Skeletal muscle cell (primary cell): ENCODE measurements at regions not wholly inside any gene's neighbourhood (a gene's known extent, or its start where the extent isn't known, plus 50 kb on each side); places are given as distances from the start of the nearest gene placed in this dataset.
"Not testable (repeated sequence)": the region's sequence is repeated elsewhere in the genome, so short reads cannot be mapped to it uniquely, and the experiment has no call there.

Experiments
- DNase-seq: peaks from one replicate; pipeline ENCODE4 v3.0.0-alpha.2; 2010; ENCODE audit warnings: low read depth
- H3K4me3 ChIP-seq: 2 replicates; pipeline ENCODE4 v1.5.1; 2011; ENCODE audit warnings: low read depth, mild to moderate bottlenecking, control low read depth, low read length, moderate library complexity

- H3K4me3 ChIP-seq: peak overlapping the region; percentile 9
- DNase-seq: not testable (repeated sequence)
Measured at GRCh38 chr2:156254637-156255067, 77.9 kb downstream of the NR4A2 start.

GRCh38 chr2:156253765-156254164, 78.8 kb downstream of the NR4A2 start:
- no peak overlapping the region for H3K4me3 ChIP-seq
- DNase-seq: no peak

- no peak overlapping the region for H3K4me3 ChIP-seq
- no peak for DNase-seq
Measured at GRCh38 chr2:156242874-156243273, 89.6 kb downstream of the NR4A2 start.

GRCh38 chr2:156237558-156237957, 95.0 kb downstream of the NR4A2 start:
- no peak for DNase-seq
- H3K4me3 ChIP-seq: no peak overlapping the region

GRCh38 chr2:156229724-156230362, 102.7 kb downstream of the NR4A2 start:
- no peak for DNase-seq
- H3K4me3 ChIP-seq: no peak overlapping the region

- not testable (repeated sequence) for H3K4me3 ChIP-seq, DNase-seq
Measured at GRCh38 chr2:156223328-156223727, 109.2 kb downstream of the NR4A2 start.

- DNase-seq: no peak
- no peak overlapping the region for H3K4me3 ChIP-seq
Measured at GRCh38 chr2:156221703-156222102, 110.8 kb downstream of the NR4A2 start.

- H3K4me3 ChIP-seq: no peak overlapping the region
- DNase-seq: no peak
Measured at GRCh38 chr2:156219491-156220100, 112.9 kb downstream of the NR4A2 start.

GRCh38 chr2:156215656-156216055, 116.9 kb downstream of the NR4A2 start:
- no peak for DNase-seq

GRCh38 chr2:156211318-156211717, 121.2 kb downstream of the NR4A2 start:
- H3K4me3 ChIP-seq: no peak overlapping the region

More at GRCh38 chr2:156215656-156216055, 116.9 kb downstream of the NR4A2 start:
- no peak overlapping the region for H3K4me3 ChIP-seq

GRCh38 chr2:156206355-156206754, 126.2 kb downstream of the NR4A2 start:
- H3K4me3 ChIP-seq: no peak overlapping the region
- DNase-seq: no peak

More at GRCh38 chr2:156211318-156211717, 121.2 kb downstream of the NR4A2 start:
- no peak for DNase-seq

GRCh38 chr2:156199588-156199987, 132.9 kb downstream of the NR4A2 start:
- no peak for DNase-seq
- no peak overlapping the region for H3K4me3 ChIP-seq

- no peak for DNase-seq
Measured at GRCh38 chr2:156196031-156196430, 136.5 kb downstream of the NR4A2 start.

GRCh38 chr2:156192468-156192867, 140.1 kb downstream of the NR4A2 start:
- H3K4me3 ChIP-seq: no peak overlapping the region
- no peak for DNase-seq

More at GRCh38 chr2:156196031-156196430, 136.5 kb downstream of the NR4A2 start:
- H3K4me3 ChIP-seq: no peak overlapping the region

GRCh38 chr2:156191527-156191926, 141.0 kb downstream of the NR4A2 start:
- no peak for DNase-seq
- no peak overlapping the region for H3K4me3 ChIP-seq

- DNase-seq: no peak
- H3K4me3 ChIP-seq: no peak overlapping the region
Measured at GRCh38 chr2:156190517-156190916, 142.0 kb downstream of the NR4A2 start.

GRCh38 chr2:156189584-156189983, 142.9 kb downstream of the NR4A2 start:
- no peak overlapping the region for H3K4me3 ChIP-seq
- no peak for DNase-seq

- DNase-seq: no peak
- H3K4me3 ChIP-seq: no peak overlapping the region
Measured at GRCh38 chr2:156189143-156189542, 143.4 kb downstream of the NR4A2 start.

GRCh38 chr2:156182132-156182531, 150.4 kb downstream of the NR4A2 start:
- no peak overlapping the region for H3K4me3 ChIP-seq
- DNase-seq: no peak

GRCh38 chr2:156181208-156181607, 151.3 kb downstream of the NR4A2 start:
- H3K4me3 ChIP-seq: no peak overlapping the region
- DNase-seq: no peak

- no peak for DNase-seq
- no peak overlapping the region for H3K4me3 ChIP-seq
Measured at GRCh38 chr2:156177654-156178053, 154.9 kb downstream of the NR4A2 start.
